ENCODE measurements at regions not wholly inside any gene's neighbourhood (a gene's known extent, or its start where the extent isn't known, plus 50 kb on each side); places are given as distances from the start of the nearest gene placed in this dataset.

GRCh38 chr7:84450772-84451171 lies 256.2 kb upstream of the SEMA3A start (continued):
- no peak for TF ChIP-seq REST (IDR thresholded peaks at IDR 0.05; ENCODE audit: low read depth, low read length)
- TF ChIP-seq PBX3 (IDR thresholded peaks at IDR 0.05), result no peak
- no peak for TF ChIP-seq TEAD4 (IDR thresholded peaks at IDR 0.05; ENCODE audit: borderline replicate concordance, insufficient read depth)
- TF ChIP-seq FOXM1 (IDR thresholded peaks at IDR 0.05; ENCODE audit: low read depth), result no peak
- TF ChIP-seq TCF12 (IDR thresholded peaks at IDR 0.05), result no peak

- H3K36me3 ChIP-seq (replicated peaks in 1 of 2; ENCODE audit: control insufficient read depth in 1 of 2, insufficient read depth in 2 of 2, low read length in 1 of 2), result no peaks in the 10 kb centered on the region
- H3K27ac ChIP-seq (ENCODE audit: low read depth in 2 of 2, low read length in 1 of 2), result no peak overlapping the region
- POLR2A ChIA-PET, result no interaction called here
- no peak for DNase-seq
- H3K9me2 ChIP-seq, result no peaks in the 10 kb centered on the region
- H3K9ac ChIP-seq, result no peak overlapping the region
- H4K20me1 ChIP-seq (ENCODE audit: insufficient read depth), result no peaks in the 10 kb centered on the region
- no peak for TF ChIP-seq FOXJ3 (CRISPR knock-in tag; IDR thresholded peaks at IDR 0.05)
- no peak for TF ChIP-seq USF1 (IDR thresholded peaks at IDR 0.05; ENCODE audit: borderline replicate concordance, low read depth)
- TF ChIP-seq SMC3 (IDR thresholded peaks at IDR 0.05; ENCODE audit: low read depth, low read length), result no peak
- TF ChIP-seq CHD2 (IDR thresholded peaks at IDR 0.05; ENCODE audit: low read length, partially characterized antibody), result no peak
- TF ChIP-seq TEAD4 (IDR thresholded peaks at IDR 0.05; ENCODE audit: borderline replicate concordance, insufficient read depth), result no peak
- TF ChIP-seq CTCF (IDR thresholded peaks at IDR 0.05), result no peak
- no peak for TF ChIP-seq TAF1 (IDR thresholded peaks at IDR 0.05; ENCODE audit: borderline replicate concordance, low read depth, low read length)
- TF ChIP-seq YY1 (IDR thresholded peaks at IDR 0.05; ENCODE audit: low read depth), result no peak
- TF ChIP-seq REST (IDR thresholded peaks at IDR 0.05; ENCODE audit: low read depth, low read length), result no peak
- H2AFZ ChIP-seq (ENCODE audit: low read depth), result no peak overlapping the region
- no peak overlapping the region for H3K4me3 ChIP-seq (ENCODE audit: low read depth in 2 of 2, low read length in 1 of 2)
- CTCF ChIA-PET, result no interaction called here
- no peaks in the 10 kb centered on the region for H3K4me1 ChIP-seq (ENCODE audit: control insufficient read depth in 1 of 2, insufficient read depth in 2 of 2, low read depth in 1 of 2, low read length in 1 of 2)
- 91% methylated on average over 13 of the region's 17 CpGs for WGBS (ENCODE audit: low lambda C conversion rate)
- no peaks in the 10 kb centered on the region for H3F3A ChIP-seq (replicated peaks; ENCODE audit: insufficient read depth)
- no peaks in the 10 kb centered on the region for H3K27me3 ChIP-seq (ENCODE audit: insufficient read depth)
- H3K9me3 ChIP-seq, result 0 out of 2 replicates have a peak, but pooled peaks cover 5% of the 10 kb centered on the region
- H3K79me2 ChIP-seq (ENCODE audit: insufficient read depth), result no peaks in the 10 kb centered on the region
- no peak overlapping the region for H3K4me2 ChIP-seq
Measured at GRCh38 chr7:84447636-84448293, 253.2 kb upstream of the SEMA3A start.
